Upper lobe of right lung (tissue), 1 donor: ENCODE measurements at regions not wholly inside any gene's neighbourhood (a gene's known extent, or its start where the extent isn't known, plus 50 kb on each side); places are given as distances from the start of the nearest gene placed in this dataset.

Experiments
- ATAC-seq: fragments of 200-7000 bp; cut with Tn5 transposase; one replicate; pipeline ENCODE4 v1.9.1; 2020; ENCODE audit warnings: mild to moderate bottlenecking, moderate library complexity
- DNase-seq: peaks from one replicate; pipeline ENCODE4 v3.0.0-alpha.2; 2020
- H3K27ac ChIP-seq: fragments of 200-600 bp; one replicate; pipeline ENCODE4 v1.8.0; 2022
- H3K27me3 ChIP-seq: fragments of 200-600 bp; one replicate; pipeline ENCODE4 v1.8.0; 2022; ENCODE audit warnings: mild to moderate bottlenecking
- H3K36me3 ChIP-seq: fragments of 200-600 bp; one replicate; pipeline ENCODE4 v1.8.0; 2022
- H3K4me1 ChIP-seq: fragments of 200-600 bp; one replicate; pipeline ENCODE4 v1.8.0; 2022
- H3K4me3 ChIP-seq: fragments of 200-600 bp; one replicate; pipeline ENCODE4 v1.8.0; 2022; ENCODE audit warnings: mild to moderate bottlenecking
- H3K9me3 ChIP-seq: fragments of 200-600 bp; one replicate; pipeline ENCODE4 v1.8.0; 2022
- CTCF ChIP-seq: fragments of 200-600 bp; IDR thresholded peaks from one replicate; pipeline ENCODE4 v1.8.0; 2022; ENCODE audit warnings: antibody characterized with exemption
- intact Hi-C: fragments of 100-400 bp; cut with DNase I; formaldehyde crosslinking; loops from one replicate; pipeline ENCODE4 v1.11.0; 2022
- donor health status: DM: no; HTN: yes; CAD: no; lungs with severe emphysema.

- H3K9me3 ChIP-seq: no peaks in the 10 kb centered on the region
- H3K4me1 ChIP-seq: peaks cover 8% of the 10 kb centered on the region
- H3K27ac ChIP-seq: no peak overlapping the region
- H3K27me3 ChIP-seq: no peaks in the 10 kb centered on the region
- H3K36me3 ChIP-seq: no peaks in the 10 kb centered on the region
- peak; percentile 45 for DNase-seq
- no peak for TF ChIP-seq CTCF
- ATAC-seq: no peak
- no peak overlapping the region for H3K4me3 ChIP-seq
- intact Hi-C loops: no loop called here
Measured at GRCh38 chr17:31597646-31598398, 206.3 kb downstream of the RAB11FIP4 start.

- no peaks in the 10 kb centered on the region for H3K27me3 ChIP-seq
- no peaks in the 10 kb centered on the region for H3K9me3 ChIP-seq
- ATAC-seq (peak; percentile 94), DNase-seq (peak; percentile 80)
- H3K4me1 ChIP-seq: peaks cover 8% of the 10 kb centered on the region
- peak overlapping the region; percentile 65 for H3K27ac ChIP-seq
- intact Hi-C loops: no loop called here
- no peaks in the 10 kb centered on the region for H3K36me3 ChIP-seq
- H3K4me3 ChIP-seq: no peak overlapping the region
- no peak for TF ChIP-seq CTCF
Measured at GRCh38 chr17:31596382-31597323, 205.2 kb downstream of the RAB11FIP4 start.

GRCh38 chr17:31595666-31596381 is 204.3 kb downstream of the RAB11FIP4 start:
- H3K36me3 ChIP-seq: no peaks in the 10 kb centered on the region
- no peaks in the 10 kb centered on the region for H3K9me3 ChIP-seq
- intact Hi-C loops: no loop called here
- TF ChIP-seq CTCF: no peak
- peak overlapping the region; percentile 65 for H3K27ac ChIP-seq
- no peak overlapping the region for H3K4me3 ChIP-seq
- H3K27me3 ChIP-seq: no peaks in the 10 kb centered on the region
- no peak for ATAC-seq
- H3K4me1 ChIP-seq: peaks cover 8% of the 10 kb centered on the region
- DNase-seq: peak; percentile 39

GRCh38 chr17:31595076-31595475 is 203.6 kb downstream of the RAB11FIP4 start:
- TF ChIP-seq CTCF: no peak
- no peak overlapping the region for H3K27ac ChIP-seq
- DNase-seq: peak; percentile 21

GRCh38 chr17:31594416-31594815 is 202.9 kb downstream of the RAB11FIP4 start:
- Histone ChIP-seq H3K4me1 (peaks cover 8% of the 10 kb centered on the region), H3K27me3 (no peaks in the 10 kb centered on the region), H3K36me3 (no peaks in the 10 kb centered on the region), H3K4me3 (no peak overlapping the region), H3K9me3 (no peaks in the 10 kb centered on the region), H3K27ac (no peak overlapping the region)
- DNase-seq: peak; percentile 19
- no peak for TF ChIP-seq CTCF
- ATAC-seq: no peak
- intact Hi-C loops: no loop called here

More at GRCh38 chr17:31595076-31595475, 203.6 kb downstream of the RAB11FIP4 start:
- intact Hi-C loops: no loop called here
- Histone ChIP-seq H3K36me3 (no peaks in the 10 kb centered on the region), H3K9me3 (no peaks in the 10 kb centered on the region), H3K4me1 (peaks cover 8% of the 10 kb centered on the region), H3K4me3 (no peak overlapping the region), H3K27me3 (no peaks in the 10 kb centered on the region)
- no peak for ATAC-seq
